WERI-Rb-1 (cell line): ENCODE measurements at regions not wholly inside any gene's neighbourhood (a gene's known extent, or its start where the extent isn't known, plus 50 kb on each side); places are given as distances from the start of the nearest gene placed in this dataset.

ENCODE experiments used
- DNase-seq: peaks from one replicate; pipeline ENCODE4 v3.0.0-alpha.2; 2020
- H3K27ac ChIP-seq: fragments of 250-450 bp; sonication (Bioruptor Pico); 2 replicates; pipeline ENCODE4 v1.5.1; 2020; ENCODE audit warnings: mild to moderate bottlenecking, moderate library complexity
- H3K27me3 ChIP-seq: fragments of 250-450 bp; sonication (Bioruptor Pico); 2 replicates; pipeline ENCODE4 v1.5.1; 2021; ENCODE audit warnings: mild to moderate bottlenecking, low read depth, moderate library complexity; ENCODE audit not compliant: insufficient read depth, severe bottlenecking
- H3K36me3 ChIP-seq: fragments of 250-450 bp; sonication (Bioruptor Pico); 2 replicates; pipeline ENCODE4 v1.5.1; 2020; ENCODE audit warnings: mild to moderate bottlenecking, moderate library complexity
- H3K4me3 ChIP-seq: 2 replicates; pipeline ENCODE4 v1.5.1; 2011; ENCODE audit warnings: low read depth, mild to moderate bottlenecking, control low read depth, low read length
- H3K9me3 ChIP-seq: fragments of 250-450 bp; sonication (Bioruptor Pico); 2 replicates; pipeline ENCODE4 v1.5.1; 2021; ENCODE audit warnings: mild to moderate bottlenecking, moderate library complexity; ENCODE audit not compliant: severe bottlenecking
- TF ChIP-seq, protein P1 (sequence below): IDR thresholded peaks from 2 replicates; pipeline ENCODE4 v1.5.1; 2011; ENCODE audit warnings: low read depth, mild to moderate bottlenecking, control low read depth, inconsistent platforms, low read length

DNA sequence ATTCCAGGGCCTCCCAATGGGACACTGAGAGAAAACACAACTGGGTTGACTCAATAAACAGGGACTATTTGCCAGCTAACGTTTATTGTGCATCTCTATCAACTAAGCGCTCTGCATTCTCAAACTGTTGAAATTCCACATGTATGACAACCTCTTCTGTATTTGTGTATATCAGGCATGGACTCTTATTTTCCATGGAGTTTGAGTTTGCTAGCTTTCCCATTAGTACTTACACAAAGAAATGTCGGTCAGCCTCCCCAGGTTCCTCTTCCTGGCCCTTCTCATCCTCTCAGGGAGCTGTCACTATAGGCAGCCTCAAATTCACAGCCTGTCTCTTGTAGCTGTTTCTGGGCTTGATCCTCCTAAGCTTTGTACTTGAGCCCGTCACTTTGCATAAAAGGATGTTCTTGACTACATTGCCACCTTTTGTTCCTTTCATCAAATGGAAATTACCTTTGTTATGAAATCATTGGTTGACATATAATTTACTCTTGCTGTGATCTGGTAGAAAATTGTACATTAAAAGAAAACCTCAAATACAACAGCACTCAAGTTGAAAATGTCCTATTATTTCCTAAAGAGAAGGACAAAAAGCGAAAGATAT is 60.0 kb upstream of the NTPCR start:
- no peak for DNase-seq
- no peak overlapping the region for H3K27ac ChIP-seq
- TF ChIP-seq, protein P1, sequence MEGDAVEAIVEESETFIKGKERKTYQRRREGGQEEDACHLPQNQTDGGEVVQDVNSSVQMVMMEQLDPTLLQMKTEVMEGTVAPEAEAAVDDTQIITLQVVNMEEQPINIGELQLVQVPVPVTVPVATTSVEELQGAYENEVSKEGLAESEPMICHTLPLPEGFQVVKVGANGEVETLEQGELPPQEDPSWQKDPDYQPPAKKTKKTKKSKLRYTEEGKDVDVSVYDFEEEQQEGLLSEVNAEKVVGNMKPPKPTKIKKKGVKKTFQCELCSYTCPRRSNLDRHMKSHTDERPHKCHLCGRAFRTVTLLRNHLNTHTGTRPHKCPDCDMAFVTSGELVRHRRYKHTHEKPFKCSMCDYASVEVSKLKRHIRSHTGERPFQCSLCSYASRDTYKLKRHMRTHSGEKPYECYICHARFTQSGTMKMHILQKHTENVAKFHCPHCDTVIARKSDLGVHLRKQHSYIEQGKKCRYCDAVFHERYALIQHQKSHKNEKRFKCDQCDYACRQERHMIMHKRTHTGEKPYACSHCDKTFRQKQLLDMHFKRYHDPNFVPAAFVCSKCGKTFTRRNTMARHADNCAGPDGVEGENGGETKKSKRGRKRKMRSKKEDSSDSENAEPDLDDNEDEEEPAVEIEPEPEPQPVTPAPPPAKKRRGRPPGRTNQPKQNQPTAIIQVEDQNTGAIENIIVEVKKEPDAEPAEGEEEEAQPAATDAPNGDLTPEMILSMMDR: no peak
- no peaks in the 10 kb centered on the region for H3K27me3 ChIP-seq
- no peak overlapping the region for H3K4me3 ChIP-seq
- H3K36me3 ChIP-seq: no peaks in the 10 kb centered on the region
- H3K9me3 ChIP-seq: peaks cover 8% of the 10 kb centered on the region

DNA sequence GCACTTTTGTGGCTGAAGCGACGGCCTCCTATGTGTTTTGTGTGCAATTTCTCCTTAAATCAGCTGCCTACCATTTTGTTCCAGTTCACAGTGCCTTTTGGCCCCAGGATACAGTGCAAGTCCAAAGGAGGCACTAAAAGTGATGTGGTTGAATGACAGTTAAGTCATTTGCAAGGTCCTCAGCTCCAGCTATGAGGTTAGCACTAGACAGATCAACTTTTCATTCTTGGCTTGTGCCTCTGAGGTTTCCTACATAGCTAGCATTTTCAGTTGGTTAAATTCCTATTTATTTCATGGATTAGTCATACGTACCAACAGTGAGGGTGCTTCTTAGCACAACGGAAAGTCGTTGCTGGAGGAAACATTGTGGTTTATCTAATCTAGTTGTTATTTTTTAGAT is 59.3 kb upstream of the NTPCR start:
- Histone ChIP-seq H3K9me3 (peaks cover 8% of the 10 kb centered on the region), H3K27me3 (no peaks in the 10 kb centered on the region), H3K27ac (no peak overlapping the region), H3K36me3 (no peaks in the 10 kb centered on the region), H3K4me3 (no peak overlapping the region)
- TF ChIP-seq, protein P1: no peak
- no peak for DNase-seq

DNA sequence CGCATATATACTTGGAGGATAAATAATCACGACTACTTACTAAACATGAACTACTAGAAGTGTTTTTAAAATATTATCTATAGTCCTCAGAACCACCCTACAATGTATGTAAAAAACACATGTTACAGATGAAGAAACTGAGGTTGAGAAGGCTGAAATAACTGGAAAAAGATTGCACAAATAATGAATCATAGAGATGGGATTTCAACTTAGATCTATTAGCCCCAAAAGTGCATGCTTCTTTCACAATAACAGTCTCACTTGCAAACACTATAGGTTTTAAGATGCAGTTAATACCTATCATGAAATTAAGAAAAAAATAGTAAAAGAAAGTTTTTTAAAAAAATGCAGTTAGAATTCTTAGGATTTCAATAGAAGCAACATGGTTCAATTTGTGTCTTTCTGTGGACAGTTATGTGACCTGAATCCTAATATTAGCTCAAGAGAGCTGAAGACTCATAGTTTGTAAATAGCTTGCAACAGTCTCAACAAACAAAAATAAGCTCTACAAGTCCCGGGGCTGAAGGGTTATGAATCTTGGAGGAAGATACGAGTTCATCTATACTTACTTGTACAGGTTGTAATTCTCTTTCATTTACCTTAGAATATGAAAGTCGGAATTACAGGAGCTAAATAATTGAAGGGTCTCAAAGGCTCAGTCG is 58.6 kb upstream of the NTPCR start:
- Histone ChIP-seq H3K27me3 (no peaks in the 10 kb centered on the region), H3K9me3 (peaks cover 8% of the 10 kb centered on the region), H3K4me3 (no peak overlapping the region), H3K36me3 (no peaks in the 10 kb centered on the region), H3K27ac (no peak overlapping the region)
- TF ChIP-seq, protein P1: no peak
- DNase-seq: no peak

DNA sequence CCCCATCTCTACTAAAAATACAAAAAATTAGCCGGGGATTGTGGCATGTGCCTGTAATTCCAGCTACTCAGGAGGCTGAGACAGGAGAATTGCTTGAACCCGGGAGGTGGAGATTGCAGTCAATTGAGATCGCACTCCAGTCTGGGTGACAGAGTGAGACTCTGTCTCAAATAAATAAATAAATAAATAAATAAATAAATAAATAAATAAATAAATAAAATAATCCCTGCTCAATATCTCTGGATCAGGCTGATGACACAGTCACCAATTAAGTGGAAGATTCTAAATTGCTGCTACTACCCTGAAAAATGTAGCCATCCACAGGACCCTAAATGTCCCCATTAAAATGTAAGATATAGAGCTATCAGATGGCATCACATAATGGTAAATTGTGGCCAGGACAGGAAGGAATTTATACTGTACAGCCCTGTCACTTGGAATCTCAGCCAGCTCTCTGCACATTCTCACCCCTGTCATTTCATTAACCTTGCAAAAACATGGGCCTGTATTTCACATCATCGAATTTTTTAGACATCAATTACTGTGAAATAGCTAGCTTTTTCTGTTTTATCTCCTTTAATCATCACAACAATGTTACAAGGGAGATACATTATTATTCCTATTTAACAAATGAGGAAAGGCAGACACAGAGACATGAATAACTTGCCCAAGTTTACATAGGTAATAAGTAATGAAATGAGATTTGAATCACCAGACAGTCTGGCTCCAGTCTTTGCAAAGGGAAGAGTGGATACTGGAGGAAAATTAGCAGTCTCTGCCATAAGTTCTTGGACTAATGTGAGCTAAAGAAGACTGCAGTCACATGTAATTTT is 56.7 kb upstream of the NTPCR start:
- Histone ChIP-seq H3K27ac (no peak overlapping the region), H3K36me3 (no peaks in the 10 kb centered on the region), H3K9me3 (peaks cover 8% of the 10 kb centered on the region), H3K27me3 (no peaks in the 10 kb centered on the region), H3K4me3 (no peak overlapping the region)
- TF ChIP-seq, protein P1: no peak
- no peak for DNase-seq

DNA sequence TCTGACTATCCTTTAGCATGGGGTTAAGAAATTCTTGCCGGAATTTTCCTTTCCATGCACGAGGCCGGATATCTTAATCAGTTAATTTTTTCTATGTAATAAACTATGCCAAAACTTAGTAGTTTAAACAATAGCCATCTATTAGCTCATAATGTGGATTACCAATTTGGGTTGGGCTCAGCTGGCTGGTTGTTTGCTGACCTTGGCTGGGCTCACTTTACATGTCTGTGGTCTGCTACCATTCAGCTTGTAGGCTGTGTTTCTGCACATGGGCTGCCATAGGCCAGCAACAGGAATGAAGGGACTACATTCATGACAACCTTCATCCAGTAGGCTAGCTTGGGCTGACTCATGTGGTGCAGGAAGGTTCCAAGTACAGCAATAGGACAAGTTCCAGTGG is 56.0 kb upstream of the NTPCR start:
- Histone ChIP-seq H3K4me3 (no peak overlapping the region), H3K36me3 (no peaks in the 10 kb centered on the region), H3K27me3 (no peaks in the 10 kb centered on the region), H3K27ac (no peak overlapping the region), H3K9me3 (peaks cover 8% of the 10 kb centered on the region)
- DNase-seq: no peak
- TF ChIP-seq, protein P1: no peak
